HL-60 (cell line): ENCODE measurements at regions not wholly inside any gene's neighbourhood (a gene's known extent, or its start where the extent isn't known, plus 50 kb on each side); places are given as distances from the start of the nearest gene placed in this dataset.

Experiments used
- DNase-seq, 2 experiments: peaks; one replicate each; pipeline ENCODE4 v3.0.0-alpha.2; 2010 to 2020; ENCODE audit warnings: low read depth in 1 of 2, low spot score in 1 of 2
- H3K27ac ChIP-seq: fragments of 250-450 bp; sonication (Bioruptor Pico); replicated peaks from 2 replicates; pipeline ENCODE4 v1.5.1; 2020; ENCODE audit warnings: mild to moderate bottlenecking, moderate library complexity
- H3K27me3 ChIP-seq: fragments of 250-450 bp; sonication (Bioruptor Pico); 2 replicates; pipeline ENCODE4 v1.5.1; 2021; ENCODE audit warnings: mild to moderate bottlenecking, moderate library complexity; ENCODE audit not compliant: insufficient read depth, poor library complexity, severe bottlenecking
- H3K4me3 ChIP-seq: replicated peaks from 2 replicates; pipeline ENCODE4 v1.5.1; 2011; ENCODE audit warnings: mild to moderate bottlenecking, control low read depth, low read length; ENCODE audit not compliant: insufficient read depth
- GABPA ChIP-seq: IDR thresholded peaks from 2 replicates; pipeline ENCODE4 v1.6.1; 2012; ENCODE audit warnings: low read depth
- POLR2AphosphoS5 ChIP-seq: IDR thresholded peaks from 2 replicates; pipeline ENCODE4 v1.6.1; 2012; ENCODE audit warnings: low read depth
- SPI1 ChIP-seq: IDR thresholded peaks from 2 replicates; pipeline ENCODE4 v1.6.1; 2012; ENCODE audit warnings: low read depth, mild to moderate bottlenecking, borderline replicate concordance
- TF ChIP-seq, protein P1 (sequence below): IDR thresholded peaks from one replicate; pipeline ENCODE4 v1.5.1; 2011; ENCODE audit warnings: low read length, control low read depth, inconsistent platforms; ENCODE audit not compliant: insufficient read depth
- TF ChIP-seq, protein P2 (sequence below): IDR thresholded peaks from 2 replicates; pipeline ENCODE4 v1.6.1; 2012; ENCODE audit warnings: low read depth; ENCODE audit not compliant: insufficient replicate concordance

DNA sequence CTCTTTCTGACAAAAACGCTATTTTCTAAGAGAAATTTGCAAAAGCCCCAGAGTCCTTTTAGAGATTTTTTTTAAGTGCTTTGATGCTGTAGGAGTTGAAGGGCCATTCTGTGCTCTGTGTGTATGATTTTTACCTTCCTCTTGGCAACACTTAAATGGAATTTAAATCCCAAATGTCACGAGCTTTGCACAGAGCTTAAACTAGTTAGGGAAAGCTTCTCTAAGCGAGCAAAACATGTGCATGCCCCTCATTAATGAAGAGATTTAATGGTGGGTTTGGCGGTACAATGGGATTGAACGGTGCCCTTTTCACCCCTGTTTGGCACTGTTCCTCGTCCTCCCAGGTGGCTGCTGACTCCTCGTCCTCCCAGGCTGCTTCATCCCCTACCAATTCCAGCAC lies 220.7 kb downstream of the DRD1 start:
- DNase-seq, result no peak
- H3K27me3 ChIP-seq, result no peaks in the 10 kb centered on the region
- no peak overlapping the region for H3K4me3 ChIP-seq
- H3K27ac ChIP-seq, result no peak overlapping the region
- TF ChIP-seq GABPA (no peak), SPI1 (no peak), POLR2AphosphoS5 (no peak)
- TF ChIP-seq, protein P1, sequence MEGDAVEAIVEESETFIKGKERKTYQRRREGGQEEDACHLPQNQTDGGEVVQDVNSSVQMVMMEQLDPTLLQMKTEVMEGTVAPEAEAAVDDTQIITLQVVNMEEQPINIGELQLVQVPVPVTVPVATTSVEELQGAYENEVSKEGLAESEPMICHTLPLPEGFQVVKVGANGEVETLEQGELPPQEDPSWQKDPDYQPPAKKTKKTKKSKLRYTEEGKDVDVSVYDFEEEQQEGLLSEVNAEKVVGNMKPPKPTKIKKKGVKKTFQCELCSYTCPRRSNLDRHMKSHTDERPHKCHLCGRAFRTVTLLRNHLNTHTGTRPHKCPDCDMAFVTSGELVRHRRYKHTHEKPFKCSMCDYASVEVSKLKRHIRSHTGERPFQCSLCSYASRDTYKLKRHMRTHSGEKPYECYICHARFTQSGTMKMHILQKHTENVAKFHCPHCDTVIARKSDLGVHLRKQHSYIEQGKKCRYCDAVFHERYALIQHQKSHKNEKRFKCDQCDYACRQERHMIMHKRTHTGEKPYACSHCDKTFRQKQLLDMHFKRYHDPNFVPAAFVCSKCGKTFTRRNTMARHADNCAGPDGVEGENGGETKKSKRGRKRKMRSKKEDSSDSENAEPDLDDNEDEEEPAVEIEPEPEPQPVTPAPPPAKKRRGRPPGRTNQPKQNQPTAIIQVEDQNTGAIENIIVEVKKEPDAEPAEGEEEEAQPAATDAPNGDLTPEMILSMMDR, result no peak
- TF ChIP-seq, protein P2, sequence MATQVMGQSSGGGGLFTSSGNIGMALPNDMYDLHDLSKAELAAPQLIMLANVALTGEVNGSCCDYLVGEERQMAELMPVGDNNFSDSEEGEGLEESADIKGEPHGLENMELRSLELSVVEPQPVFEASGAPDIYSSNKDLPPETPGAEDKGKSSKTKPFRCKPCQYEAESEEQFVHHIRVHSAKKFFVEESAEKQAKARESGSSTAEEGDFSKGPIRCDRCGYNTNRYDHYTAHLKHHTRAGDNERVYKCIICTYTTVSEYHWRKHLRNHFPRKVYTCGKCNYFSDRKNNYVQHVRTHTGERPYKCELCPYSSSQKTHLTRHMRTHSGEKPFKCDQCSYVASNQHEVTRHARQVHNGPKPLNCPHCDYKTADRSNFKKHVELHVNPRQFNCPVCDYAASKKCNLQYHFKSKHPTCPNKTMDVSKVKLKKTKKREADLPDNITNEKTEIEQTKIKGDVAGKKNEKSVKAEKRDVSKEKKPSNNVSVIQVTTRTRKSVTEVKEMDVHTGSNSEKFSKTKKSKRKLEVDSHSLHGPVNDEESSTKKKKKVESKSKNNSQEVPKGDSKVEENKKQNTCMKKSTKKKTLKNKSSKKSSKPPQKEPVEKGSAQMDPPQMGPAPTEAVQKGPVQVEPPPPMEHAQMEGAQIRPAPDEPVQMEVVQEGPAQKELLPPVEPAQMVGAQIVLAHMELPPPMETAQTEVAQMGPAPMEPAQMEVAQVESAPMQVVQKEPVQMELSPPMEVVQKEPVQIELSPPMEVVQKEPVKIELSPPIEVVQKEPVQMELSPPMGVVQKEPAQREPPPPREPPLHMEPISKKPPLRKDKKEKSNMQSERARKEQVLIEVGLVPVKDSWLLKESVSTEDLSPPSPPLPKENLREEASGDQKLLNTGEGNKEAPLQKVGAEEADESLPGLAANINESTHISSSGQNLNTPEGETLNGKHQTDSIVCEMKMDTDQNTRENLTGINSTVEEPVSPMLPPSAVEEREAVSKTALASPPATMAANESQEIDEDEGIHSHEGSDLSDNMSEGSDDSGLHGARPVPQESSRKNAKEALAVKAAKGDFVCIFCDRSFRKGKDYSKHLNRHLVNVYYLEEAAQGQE, result no peak

DNA sequence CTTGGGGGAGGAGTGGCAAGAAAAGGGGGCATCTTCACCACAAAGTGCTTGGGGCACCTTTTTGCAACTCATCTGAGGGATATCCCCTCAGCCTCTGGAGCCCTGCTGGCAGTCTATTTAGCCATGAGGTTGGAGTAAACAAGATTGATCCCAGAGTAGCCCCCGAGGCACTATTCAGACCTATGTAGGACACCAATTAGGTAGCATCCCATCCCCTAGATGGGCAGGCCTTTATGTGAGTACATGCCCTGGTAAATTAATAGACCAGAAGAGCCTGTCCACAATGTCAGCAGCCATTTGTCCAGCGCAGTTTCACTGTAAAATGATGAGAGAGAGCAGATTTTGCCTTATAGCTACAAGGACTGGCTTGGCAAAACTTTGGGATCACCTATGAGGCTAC lies 221.4 kb downstream of the DRD1 start:
- TF ChIP-seq SPI1, result no peak
- no peak for TF ChIP-seq POLR2AphosphoS5
- TF ChIP-seq, protein P2, result no peak
- TF ChIP-seq, protein P1, result no peak
- TF ChIP-seq GABPA, result no peak
- no peak for DNase-seq
- H3K27ac ChIP-seq, result no peak overlapping the region
- no peaks in the 10 kb centered on the region for H3K27me3 ChIP-seq
- H3K4me3 ChIP-seq, result no peak overlapping the region

DNA sequence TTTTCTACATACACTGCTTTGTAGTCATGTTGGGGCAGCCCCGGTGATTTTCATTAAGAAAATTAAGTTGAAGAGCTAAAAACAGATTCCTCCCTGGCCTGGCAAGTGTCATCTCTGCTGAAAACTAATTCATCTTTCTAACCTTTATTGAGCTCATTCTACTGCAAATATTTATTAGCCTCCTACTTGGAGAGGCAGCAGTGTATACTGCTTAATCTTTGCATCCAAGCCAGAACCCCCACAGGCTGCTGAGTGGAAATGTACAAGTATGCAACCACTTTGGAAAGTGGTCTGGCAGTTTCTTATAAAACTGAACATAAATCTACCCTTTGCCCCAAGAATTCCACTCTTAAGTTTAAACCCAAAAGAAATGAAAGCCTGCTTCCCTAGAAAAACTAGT lies 223.4 kb downstream of the DRD1 start:
- TF ChIP-seq POLR2AphosphoS5 (no peak), SPI1 (no peak), GABPA (no peak)
- TF ChIP-seq, protein P1, result no peak
- TF ChIP-seq, protein P2, result no peak
- Histone ChIP-seq H3K27ac (no peak overlapping the region), H3K4me3 (no peak overlapping the region), H3K27me3 (no peaks in the 10 kb centered on the region)
- no peak for DNase-seq
